ENCODE measurements at regions not wholly inside any gene's neighbourhood (a gene's known extent, or its start where the extent isn't known, plus 50 kb on each side); places are given as distances from the start of the nearest gene placed in this dataset.

- Mint-ChIP-seq H3K27me3 (ENCODE audit: insufficient read depth, unreplicated experiment) (peaks cover 16% of the 10 kb centered on the region), H3K9me3 (ENCODE audit: unreplicated experiment) (no peaks in the 10 kb centered on the region), H3K4me1 (ENCODE audit: low read depth, unreplicated experiment) (no peaks in the 10 kb centered on the region), H3K4me3 (ENCODE audit: unreplicated experiment) (no peak overlapping the region), H3K27ac (ENCODE audit: unreplicated experiment) (no peak overlapping the region), H3K36me3 (ENCODE audit: insufficient read depth, unreplicated experiment) (no peaks in the 10 kb centered on the region)
- TF ChIP-seq CTCF (IDR thresholded peaks at IDR 0.05; ENCODE audit: insufficient read depth in 1 of 2, low read depth in 1 of 2, low read length in 1 of 2, severe bottlenecking in 1 of 2, unreplicated experiment in 1 of 2) = no peak
- H3K36me3 ChIP-seq (ENCODE audit: control insufficient read depth, insufficient read depth, low read length) = no peaks in the 10 kb centered on the region
- no peak overlapping the region for H3K4me3 ChIP-seq (ENCODE audit: low read depth, low read length)
- no peak for DNase-seq
- no peaks in the 10 kb centered on the region for H3K4me1 ChIP-seq
- intact Hi-C loops (cut with micrococcal nuclease; ENCODE audit: unreplicated experiment) = no loop called here
- BruUV-seq (replicated peaks) = no TSS peak
- H3K9me3 ChIP-seq = no peaks in the 10 kb centered on the region
- ChIA-PET CTCF (no interaction called here), POLR2A (no interaction called here)
- no peaks in the 10 kb centered on the region for H3K27me3 ChIP-seq (replicated peaks; ENCODE audit: control insufficient read depth, insufficient read depth, low read length)
Observed at GRCh38 chr9:1510712-1511111, 460.6 kb downstream of the DMRT2 start.

GRCh38 chr9:1513105-1513504 is 462.9 kb downstream of the DMRT2 start:
- Histone ChIP-seq H3K4me1 (no peaks in the 10 kb centered on the region), H3K27me3 (replicated peaks; ENCODE audit: control insufficient read depth, insufficient read depth, low read length) (no peaks in the 10 kb centered on the region), H3K9me3 (no peaks in the 10 kb centered on the region), H3K36me3 (ENCODE audit: control insufficient read depth, insufficient read depth, low read length) (no peaks in the 10 kb centered on the region), H3K4me3 (ENCODE audit: low read depth, low read length) (no peak overlapping the region)
- TF ChIP-seq CTCF (IDR thresholded peaks at IDR 0.05; ENCODE audit: insufficient read depth in 1 of 2, low read depth in 1 of 2, low read length in 1 of 2, severe bottlenecking in 1 of 2, unreplicated experiment in 1 of 2) = no peak
- ChIA-PET CTCF (no interaction called here), POLR2A (no interaction called here)
- Mint-ChIP-seq H3K27ac (ENCODE audit: unreplicated experiment) (no peak overlapping the region), H3K27me3 (ENCODE audit: insufficient read depth, unreplicated experiment) (peaks cover 9% of the 10 kb centered on the region), H3K4me1 (ENCODE audit: low read depth, unreplicated experiment) (no peaks in the 10 kb centered on the region), H3K36me3 (ENCODE audit: insufficient read depth, unreplicated experiment) (no peaks in the 10 kb centered on the region), H3K9me3 (ENCODE audit: unreplicated experiment) (no peaks in the 10 kb centered on the region), H3K4me3 (ENCODE audit: unreplicated experiment) (no peak overlapping the region)
- intact Hi-C loops (cut with micrococcal nuclease; ENCODE audit: unreplicated experiment) = no loop called here
- no TSS peak for BruUV-seq (replicated peaks)
- no peak for DNase-seq

- intact Hi-C loops (cut with micrococcal nuclease; ENCODE audit: unreplicated experiment) = no loop called here
- H3K4me1 Mint-ChIP-seq (ENCODE audit: low read depth, unreplicated experiment) = no peaks in the 10 kb centered on the region
- peaks cover 9% of the 10 kb centered on the region for H3K27me3 Mint-ChIP-seq (ENCODE audit: insufficient read depth, unreplicated experiment)
- no peak overlapping the region for H3K4me3 ChIP-seq (ENCODE audit: low read depth, low read length)
- H3K9me3 ChIP-seq = no peaks in the 10 kb centered on the region
- no peak for TF ChIP-seq CTCF (IDR thresholded peaks at IDR 0.05; ENCODE audit: insufficient read depth in 1 of 2, low read depth in 1 of 2, low read length in 1 of 2, severe bottlenecking in 1 of 2, unreplicated experiment in 1 of 2)
- H3K4me1 ChIP-seq = no peaks in the 10 kb centered on the region
- CTCF ChIA-PET = no interaction called here
- BruUV-seq (replicated peaks) = no TSS peak
- H3K27ac Mint-ChIP-seq (ENCODE audit: unreplicated experiment) = no peak overlapping the region
- DNase-seq = no peak
- H3K4me3 Mint-ChIP-seq (ENCODE audit: unreplicated experiment) = no peak overlapping the region
- H3K36me3 Mint-ChIP-seq (ENCODE audit: insufficient read depth, unreplicated experiment) = no peaks in the 10 kb centered on the region
- POLR2A ChIA-PET = no interaction called here
- H3K27me3 ChIP-seq (replicated peaks; ENCODE audit: control insufficient read depth, insufficient read depth, low read length) = no peaks in the 10 kb centered on the region
- H3K36me3 ChIP-seq (ENCODE audit: control insufficient read depth, insufficient read depth, low read length) = no peaks in the 10 kb centered on the region
- no peaks in the 10 kb centered on the region for H3K9me3 Mint-ChIP-seq (ENCODE audit: unreplicated experiment)
Observed at GRCh38 chr9:1514250-1514649, 464.1 kb downstream of the DMRT2 start.

Measured in Caco-2 (cell line).